G401 (cell line): ENCODE measurements at regions not wholly inside any gene's neighbourhood (a gene's known extent, or its start where the extent isn't known, plus 50 kb on each side); places are given as distances from the start of the nearest gene placed in this dataset.

ENCODE experiments used
- DNase-seq: peaks from one replicate; pipeline ENCODE4 v3.0.0-alpha.2; 2015; ENCODE audit warnings: low spot score
- in situ Hi-C: cut with HindIII; loops from 2 replicates; pipeline ENCODE4 v1.10.0; 2016; ENCODE audit warnings: low sequenced_read_pairs, mixed read lengths

DNA sequence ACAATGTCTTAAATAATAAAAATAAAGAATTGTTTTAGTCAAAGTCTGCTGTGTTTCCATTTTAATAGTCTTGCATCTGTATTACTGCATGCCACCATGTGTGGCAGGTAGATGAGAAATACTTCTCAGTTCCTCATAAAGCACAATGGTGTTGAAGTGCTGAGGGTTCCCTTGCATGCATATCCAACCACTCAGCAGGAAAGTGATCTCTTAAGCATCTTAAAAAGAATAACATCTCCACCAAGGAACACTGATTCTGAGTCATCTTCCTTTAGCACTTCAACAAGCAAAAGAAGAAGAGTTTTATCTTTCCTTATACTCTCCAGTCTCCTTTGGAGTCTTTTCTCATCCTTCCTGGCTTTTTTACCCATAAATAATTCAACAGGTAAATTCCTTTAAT is 602.0 kb downstream of the TBL1XR1 start:
- in situ Hi-C loops, result no loop called here
- no peak for DNase-seq

DNA sequence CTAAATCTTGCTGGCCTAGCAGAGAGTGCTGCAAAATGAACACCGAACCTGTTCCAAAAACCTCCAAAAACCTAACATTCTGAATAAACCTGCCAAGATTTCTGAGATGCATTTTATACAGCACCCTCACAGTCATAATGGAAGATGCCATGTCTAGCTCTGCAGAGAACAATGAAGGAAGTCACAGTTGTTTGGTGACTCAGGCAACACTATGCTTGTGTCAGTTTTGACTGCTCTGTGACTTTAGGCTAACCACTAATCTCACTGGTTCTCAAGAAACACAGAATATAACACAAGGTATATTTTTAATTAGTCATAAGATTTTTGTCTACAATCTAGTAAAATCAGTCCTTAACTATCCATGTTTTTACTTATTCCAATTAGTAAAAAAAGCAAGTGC is 606.6 kb downstream of the TBL1XR1 start:
- no peak for DNase-seq
- in situ Hi-C loops, result no loop called here

DNA sequence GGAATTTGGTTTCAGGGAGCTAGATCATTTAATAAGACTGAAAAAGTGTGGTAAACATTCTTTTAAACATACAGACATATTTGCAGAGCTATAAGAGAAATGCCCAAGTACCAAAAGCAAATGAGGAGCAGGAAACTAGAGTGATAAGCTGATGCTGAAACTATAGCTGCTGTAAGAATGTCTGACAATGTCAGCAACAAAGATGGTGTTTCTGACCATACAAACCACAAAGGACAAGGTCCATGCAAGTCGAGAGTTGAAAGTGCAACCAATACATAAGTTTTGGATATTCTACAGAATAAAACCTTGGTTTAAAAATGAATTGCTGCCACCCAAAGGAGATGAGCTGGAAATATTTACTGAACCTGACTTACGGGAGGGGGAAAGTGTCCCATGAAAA is 610.2 kb downstream of the TBL1XR1 start:
- in situ Hi-C loops, result no loop called here
- no peak for DNase-seq

DNA sequence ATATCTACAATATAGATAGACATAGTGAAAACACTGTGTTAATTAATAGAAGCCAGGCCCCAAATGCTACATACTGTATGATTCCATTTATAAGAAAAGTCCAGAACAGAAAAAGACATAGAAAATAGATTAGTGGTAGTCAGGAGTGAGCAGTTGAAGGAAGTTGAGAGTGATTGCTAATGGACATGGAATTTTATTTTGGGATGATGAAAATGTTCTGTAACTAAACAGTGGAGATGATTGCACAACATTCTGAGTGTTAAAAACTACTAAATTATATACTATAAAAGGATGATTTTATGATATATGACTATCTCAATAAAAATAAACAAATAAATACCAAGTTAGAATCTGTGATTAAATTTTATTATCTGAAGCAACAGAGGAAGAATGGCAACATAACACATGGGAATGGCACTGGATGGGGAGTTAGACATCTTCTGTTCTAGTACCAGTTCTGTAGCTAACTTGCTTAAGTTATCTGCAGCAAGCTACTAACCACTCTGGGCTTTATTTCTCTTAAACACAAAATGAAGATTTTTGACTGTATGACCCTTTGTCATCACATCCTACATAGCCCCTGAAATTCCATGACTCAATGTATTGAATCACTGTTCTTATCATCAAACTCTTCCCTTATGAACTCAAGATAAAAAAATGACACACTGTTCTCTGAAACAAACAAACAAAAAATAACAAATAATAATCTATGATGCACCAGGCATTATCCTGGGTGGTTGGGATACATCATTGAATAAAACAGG is 612.7 kb downstream of the TBL1XR1 start:
- no peak for DNase-seq
- in situ Hi-C loops, result no loop called here

DNA sequence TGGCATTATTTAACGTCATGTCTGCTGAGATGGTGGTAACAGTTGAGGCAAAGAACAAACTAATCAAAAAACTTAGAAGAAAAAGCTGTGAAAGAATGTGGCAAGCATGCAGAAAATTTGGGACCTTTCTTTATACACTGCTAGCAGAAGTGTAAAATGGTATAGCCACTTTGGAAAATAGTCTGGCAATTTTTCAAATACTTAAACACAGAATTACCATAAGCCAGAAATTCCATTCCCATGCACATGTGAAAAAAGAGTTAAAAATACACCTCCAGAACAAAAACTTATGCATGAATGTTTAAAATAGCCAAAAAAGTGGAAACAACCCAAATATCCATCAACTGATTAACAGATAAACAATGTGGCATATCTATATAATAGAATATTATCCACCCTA is 613.3 kb downstream of the TBL1XR1 start:
- no peak for DNase-seq
- in situ Hi-C loops, result no loop called here

DNA sequence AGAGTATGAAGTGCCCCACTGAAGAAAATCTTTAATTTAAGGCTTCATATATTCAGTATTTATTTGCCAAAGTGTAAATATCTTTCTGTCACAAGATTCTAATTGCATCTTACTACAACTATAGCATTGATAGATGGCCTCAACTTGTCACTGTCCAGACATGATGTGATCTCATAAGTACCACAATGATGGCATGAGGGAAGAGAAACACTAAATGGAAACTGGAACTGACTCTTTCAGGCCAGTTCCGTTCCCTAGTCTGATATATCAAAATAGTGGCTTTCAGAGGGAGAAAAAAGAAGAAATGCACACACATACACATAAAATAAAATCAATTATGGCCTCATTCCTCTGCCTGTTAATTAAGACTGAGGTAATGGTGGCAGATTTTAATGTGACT is 615.7 kb downstream of the TBL1XR1 start:
- DNase-seq, result no peak
- in situ Hi-C loops, result no loop called here

DNA sequence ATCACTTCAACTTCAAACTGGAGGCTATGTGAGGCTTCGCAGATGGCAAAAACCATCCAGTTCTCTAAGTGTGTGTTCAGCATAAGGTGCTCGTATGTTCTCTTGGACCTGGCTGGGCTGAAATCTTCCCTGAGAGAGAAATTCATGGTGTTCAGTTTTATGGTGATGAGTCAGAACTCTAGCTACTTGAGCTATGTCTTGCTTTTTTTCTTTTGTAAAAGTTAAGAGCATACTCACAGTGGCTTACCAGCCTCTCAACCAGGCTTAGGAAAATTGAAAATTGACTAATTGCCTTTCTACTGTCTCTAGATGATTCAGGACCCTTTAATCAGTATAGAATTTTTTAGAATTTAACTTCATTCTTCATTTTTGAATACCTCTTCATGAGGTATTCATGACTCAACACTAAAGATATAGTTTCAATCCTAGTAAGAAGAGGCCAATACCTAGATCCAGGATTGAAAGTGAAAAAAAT is 617.5 kb downstream of the TBL1XR1 start:
- no peak for DNase-seq
- in situ Hi-C loops, result no loop called here

DNA sequence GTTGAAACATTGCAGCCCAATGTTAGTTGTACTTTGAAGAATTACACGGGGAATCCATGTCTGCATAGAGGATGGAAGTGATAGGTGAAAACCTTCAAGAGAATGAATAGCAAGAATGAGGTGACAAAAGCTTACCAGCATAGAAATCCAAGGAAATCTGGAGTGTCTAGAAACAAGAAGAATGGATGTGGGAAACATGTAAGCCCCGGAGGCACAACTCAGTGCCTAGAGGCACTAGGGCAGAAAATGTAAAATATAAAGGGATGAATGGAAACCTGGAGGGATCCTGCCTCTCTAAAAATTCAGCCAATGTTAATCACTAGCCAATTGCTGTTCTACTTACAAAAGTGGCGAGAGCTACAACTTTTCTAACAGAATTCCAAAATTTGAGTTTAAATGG is 619.0 kb downstream of the TBL1XR1 start:
- DNase-seq, result no peak
- in situ Hi-C loops, result no loop called here

DNA sequence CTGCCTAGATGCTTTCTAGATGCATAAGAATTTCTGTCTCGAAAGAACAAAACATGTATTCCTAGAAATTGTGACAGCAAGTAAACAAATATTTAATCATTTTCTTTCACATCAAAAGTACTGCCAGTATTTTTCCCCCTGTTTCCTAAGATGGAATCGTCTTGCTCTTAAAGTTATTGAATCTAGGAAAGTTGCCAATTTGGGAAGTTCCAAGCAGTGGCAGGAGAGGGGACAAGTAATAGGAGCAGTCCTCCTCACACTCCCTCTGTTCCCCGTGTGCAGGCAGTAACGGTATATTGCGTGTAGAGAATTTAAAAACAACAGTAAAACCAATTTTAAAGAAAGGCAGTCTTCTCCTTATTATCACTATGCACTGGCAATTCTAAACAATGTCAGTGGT is 619.8 kb downstream of the TBL1XR1 start:
- no peak for DNase-seq
- in situ Hi-C loops, result no loop called here

DNA sequence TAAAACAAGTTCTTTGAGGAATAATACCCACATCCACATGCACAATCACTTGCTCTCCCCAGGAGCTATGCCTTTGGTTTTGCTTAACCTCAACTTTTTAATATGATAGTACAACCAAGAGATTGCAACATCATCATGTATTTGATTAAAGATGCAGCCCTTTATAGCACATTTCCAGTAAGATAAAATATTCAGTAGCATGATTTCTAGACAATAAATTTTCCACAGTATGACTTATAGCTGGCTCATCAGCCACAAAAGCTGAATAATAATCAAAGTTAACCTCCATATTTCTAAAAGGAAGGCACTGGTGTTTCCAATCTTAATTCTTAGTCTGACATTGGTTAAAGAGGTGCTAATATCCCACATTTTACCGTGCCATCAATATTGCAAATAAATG is 622.5 kb downstream of the TBL1XR1 start:
- in situ Hi-C loops, result no loop called here
- no peak for DNase-seq

DNA sequence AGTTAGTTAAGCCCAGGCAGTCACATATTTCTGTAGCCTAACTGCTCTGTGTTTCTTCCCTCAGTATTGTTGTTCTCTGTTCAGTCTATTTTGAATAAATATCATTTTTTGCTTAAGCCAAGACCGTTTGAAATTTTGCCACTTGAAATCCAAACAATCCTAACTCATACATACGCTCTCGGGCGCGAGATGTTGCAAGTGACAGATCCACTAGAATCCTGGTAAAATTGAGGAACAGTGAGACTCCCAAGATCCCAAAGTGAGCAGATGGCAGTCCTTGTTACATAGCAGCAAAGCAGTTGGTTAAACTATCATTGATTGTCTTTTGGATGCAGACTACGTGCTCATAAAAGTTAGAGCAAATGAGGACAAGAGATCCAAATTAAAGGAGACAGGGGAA is 625.4 kb downstream of the TBL1XR1 start:
- no peak for DNase-seq
- in situ Hi-C loops, result no loop called here

DNA sequence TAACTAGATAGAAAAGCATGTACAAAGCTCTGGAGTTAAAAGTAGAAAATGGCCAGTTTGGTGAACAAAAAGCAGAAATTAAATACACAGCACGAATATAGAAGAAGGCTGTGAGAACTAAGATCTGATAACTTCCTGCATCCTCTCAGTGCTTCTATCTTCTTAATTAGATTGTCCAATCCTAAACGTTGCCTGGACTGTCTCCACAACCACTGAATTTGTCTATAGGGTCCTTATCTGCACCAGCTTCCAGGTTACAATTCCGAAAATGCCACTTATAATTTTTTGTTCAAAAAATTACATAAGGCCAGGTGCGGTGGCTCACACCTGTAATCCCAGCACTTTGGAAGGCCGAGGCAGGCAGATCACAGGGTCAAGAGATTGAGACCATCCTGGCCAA is 626.3 kb downstream of the TBL1XR1 start:
- in situ Hi-C loops, result no loop called here
- DNase-seq, result no peak

DNA sequence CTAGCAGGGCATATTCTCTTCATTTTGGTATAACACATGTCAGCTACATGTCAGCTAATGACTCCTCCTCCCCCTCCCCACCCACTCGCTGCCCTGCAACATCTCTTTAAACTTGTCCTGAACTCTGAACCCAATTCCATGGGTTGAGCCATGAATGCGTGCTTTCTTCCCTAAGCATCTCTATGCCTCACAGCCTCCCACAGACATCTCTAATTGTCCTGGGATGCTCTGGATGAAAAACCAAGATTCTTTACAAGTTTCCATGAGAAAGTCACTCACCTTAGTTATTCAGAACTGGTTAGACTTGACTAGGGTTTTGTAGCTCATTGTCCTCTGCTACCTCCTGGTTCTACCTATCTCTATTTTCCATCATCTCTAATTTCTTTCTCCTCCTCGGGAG is 629.1 kb downstream of the TBL1XR1 start:
- in situ Hi-C loops, result no loop called here
- no peak for DNase-seq

DNA sequence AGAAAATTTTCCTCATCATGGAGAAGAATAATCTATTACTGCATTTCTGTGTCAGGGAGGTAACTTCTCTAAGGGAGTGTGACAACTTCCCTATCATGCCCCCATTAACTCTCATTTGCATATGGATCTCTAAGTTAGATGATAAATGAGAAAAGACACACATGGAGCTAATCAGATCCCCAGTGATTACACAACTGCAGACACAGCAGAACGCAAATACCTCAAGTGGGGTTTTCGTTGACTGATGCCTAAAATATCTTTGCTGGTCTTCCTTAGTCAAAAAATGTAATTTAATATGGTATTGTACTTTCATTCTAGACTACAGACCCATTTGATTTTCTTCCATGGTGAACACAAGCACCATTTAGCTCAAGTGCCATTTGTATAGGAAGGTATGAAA is 630.5 kb downstream of the TBL1XR1 start:
- no peak for DNase-seq
- in situ Hi-C loops, result no loop called here

DNA sequence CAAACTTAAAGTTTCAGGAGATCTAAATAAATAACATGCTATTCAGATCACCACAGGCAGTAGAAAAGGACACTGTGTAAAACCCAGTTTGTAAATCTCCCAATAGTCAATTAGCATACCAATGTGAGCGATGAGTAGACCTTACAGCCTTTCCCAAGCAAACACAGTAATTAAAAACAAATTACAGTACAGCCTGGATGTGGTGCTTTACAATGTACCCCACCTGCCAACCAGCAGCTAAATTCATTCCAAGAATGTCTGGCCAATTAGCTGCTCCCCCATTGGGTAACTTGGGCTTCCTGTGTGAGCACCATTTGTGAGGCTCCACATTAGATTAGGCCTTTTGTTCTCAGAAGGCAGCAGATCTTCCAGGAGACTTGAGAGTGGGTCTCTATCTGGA is 635.0 kb downstream of the TBL1XR1 start:
- DNase-seq, result peak; percentile 94
- in situ Hi-C loops, result no loop called here

DNA sequence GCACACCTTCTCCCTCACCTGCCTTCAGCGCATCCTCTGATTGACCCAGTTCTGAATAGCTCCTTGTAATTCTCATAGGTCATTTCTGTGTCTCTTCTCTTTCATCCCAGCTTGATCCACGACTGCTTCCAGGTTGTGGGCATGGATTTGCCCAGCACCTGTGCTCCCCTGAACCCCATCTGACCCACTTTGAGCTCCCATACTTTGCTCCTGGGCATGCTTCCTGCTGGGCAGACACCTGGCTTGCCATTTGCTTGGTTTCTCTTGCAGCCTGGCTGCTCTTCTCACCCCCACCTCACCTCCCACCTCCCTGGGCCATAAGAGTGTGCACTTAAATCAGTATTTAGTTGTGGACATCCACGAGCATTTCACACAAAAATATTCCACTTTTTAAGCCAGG is 635.5 kb downstream of the TBL1XR1 start:
- in situ Hi-C loops, result no loop called here
- peak; percentile 94 for DNase-seq

DNA sequence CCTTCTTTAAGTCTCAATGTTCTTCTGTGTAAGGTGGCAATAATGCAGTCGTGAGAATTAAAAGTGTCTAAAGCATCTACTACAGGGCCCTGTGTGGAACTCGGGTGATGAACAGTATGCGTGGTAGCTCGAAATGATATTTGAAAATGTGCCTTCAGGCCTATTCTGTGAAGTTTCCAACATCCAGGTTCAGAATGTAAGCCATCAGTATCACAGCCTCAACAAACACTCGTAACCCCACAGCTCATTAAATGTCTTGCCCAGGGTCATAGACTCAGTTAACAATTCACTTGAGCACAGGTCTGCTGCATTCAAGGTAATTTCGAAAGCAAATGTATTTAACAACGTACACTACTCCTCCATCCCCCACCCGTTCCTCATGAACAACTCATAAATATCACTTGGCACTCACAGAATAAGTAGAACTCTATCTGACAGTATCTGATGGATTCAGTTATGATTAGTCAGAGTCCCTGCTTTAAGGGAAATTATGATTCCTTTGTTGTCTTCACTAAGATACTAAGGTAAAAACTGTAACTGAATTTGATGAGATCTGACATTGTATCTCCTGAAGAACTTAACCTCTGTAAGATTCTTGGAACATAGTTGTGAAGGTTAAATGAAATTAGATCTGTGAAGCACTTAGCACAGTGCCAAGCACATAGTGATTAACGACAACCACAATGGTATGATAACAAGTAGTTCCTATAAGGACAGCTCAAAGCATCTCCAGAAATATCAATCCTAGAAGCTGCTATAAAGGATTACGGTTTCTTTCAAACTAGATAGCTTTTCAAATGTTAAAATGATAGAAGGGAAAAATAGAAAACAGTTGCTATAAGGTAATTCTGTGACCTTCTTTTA is 642.3 kb downstream of the TBL1XR1 start:
- in situ Hi-C loops, result no loop called here
- no peak for DNase-seq

DNA sequence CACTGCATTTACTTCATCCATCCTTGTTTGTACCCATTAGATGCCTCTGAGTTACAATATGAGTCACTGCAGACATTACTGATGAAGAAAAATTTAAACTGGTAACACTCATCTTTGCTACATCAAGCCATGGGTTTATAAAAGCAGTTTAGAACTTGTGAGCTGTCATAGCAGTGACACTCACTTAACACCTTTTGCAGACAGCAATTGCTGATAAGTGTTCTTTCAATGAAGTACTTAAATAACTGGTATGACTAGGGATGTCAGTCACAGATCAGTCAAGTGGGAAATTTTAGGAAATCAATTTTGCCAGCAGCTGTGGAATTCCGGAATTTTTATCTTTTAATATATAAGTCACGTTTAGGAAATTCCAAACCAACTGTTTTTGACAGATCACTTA is 643.0 kb downstream of the TBL1XR1 start:
- in situ Hi-C loops, result no loop called here
- DNase-seq, result no peak

DNA sequence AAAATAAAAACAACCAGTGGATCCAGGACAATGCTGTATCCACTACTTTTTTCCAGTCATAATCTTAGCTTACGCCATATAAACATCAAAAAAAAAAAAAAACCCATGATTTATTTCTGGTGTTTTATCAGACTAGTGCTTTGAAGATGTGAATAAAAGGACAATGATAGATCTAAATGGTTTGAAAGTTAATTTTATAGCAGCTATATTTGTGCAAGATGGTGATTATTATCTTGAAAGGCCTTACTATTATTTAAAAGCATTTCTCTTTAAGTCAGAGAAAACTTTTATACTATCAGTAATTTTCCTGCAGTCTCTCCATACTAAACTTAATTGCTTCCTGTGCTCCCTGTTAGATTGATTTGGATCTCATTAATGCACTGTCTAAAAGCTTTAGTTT is 670.3 kb downstream of the TBL1XR1 start:
- in situ Hi-C loops, result no loop called here
- DNase-seq, result no peak

DNA sequence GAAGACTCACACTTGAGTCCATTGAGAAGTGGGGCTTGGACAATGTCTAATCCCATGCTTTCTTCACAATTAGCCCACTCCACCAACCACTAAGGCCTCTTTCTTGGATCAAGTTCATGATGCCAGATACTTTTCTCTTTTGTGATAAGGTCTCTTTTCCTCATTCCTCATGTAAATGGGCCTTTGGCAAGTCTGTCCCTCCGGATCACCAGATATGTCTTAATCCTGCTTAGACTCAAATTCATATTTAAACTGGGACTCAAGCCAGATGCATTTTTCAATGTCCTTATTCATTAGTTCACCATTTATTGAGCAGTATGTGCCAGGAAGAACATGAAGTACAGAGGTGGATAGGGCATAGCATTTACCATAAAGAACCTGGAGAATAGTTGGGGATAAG is 671.1 kb downstream of the TBL1XR1 start:
- DNase-seq, result no peak
- in situ Hi-C loops, result no loop called here

DNA sequence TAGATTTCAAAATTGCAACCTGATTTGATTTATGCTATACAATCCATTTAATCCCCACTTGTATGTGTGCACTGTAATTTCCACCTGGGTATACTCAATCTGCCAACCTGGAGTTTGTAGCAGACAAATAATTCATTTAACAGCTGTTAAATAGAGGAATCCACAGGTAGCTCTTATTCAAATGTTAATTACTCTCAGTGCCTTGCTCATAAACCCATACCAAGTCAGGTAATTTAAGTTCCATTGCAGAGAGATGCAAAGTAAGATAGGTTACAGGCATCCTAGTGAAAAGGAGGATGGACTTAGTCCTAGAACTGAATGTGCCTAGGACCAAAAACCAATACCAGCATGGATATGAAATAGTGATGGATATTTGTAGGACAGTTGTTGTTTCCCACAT is 674.2 kb downstream of the TBL1XR1 start:
- DNase-seq, result no peak
- in situ Hi-C loops, result no loop called here
